ENCODE measurements at regions not wholly inside any gene's neighbourhood (a gene's known extent, or its start where the extent isn't known, plus 50 kb on each side); places are given as distances from the start of the nearest gene placed in this dataset.

- ATAC-seq (no peak), DNase-seq (no peak)
- intact Hi-C loops (cut with DNase I, micrococcal nuclease): no loop called here
These were observed 197.1 kb upstream of the TLE3 start for GRCh38 chr15:70294731-70295305.

GRCh38 chr15:70293591-70294470 lies 196.1 kb upstream of the TLE3 start:
- ATAC-seq: no peak
- no peak for DNase-seq
- intact Hi-C loops (cut with DNase I, micrococcal nuclease): no loop called here

- DNase-seq (no peak), ATAC-seq (no peak)
- intact Hi-C loops (cut with DNase I, micrococcal nuclease): no loop called here
These were observed 195.4 kb upstream of the TLE3 start for GRCh38 chr15:70293138-70293537.

- ATAC-seq: no peak
- DNase-seq: no peak
- intact Hi-C loops (cut with DNase I, micrococcal nuclease): no loop called here
These were observed 194.5 kb upstream of the TLE3 start for GRCh38 chr15:70292076-70292760.

GRCh38 chr15:70291305-70292075 lies 193.8 kb upstream of the TLE3 start:
- intact Hi-C loops (cut with DNase I, micrococcal nuclease): no loop called here
- ATAC-seq: no peak
- no peak for DNase-seq

GRCh38 chr15:70290708-70291107 lies 193.0 kb upstream of the TLE3 start:
- no peak for DNase-seq
- intact Hi-C loops (cut with DNase I, micrococcal nuclease): no loop called here
- ATAC-seq: no peak

GRCh38 chr15:70289191-70289955 lies 191.7 kb upstream of the TLE3 start:
- DNase-seq: no peak
- intact Hi-C loops (cut with DNase I, micrococcal nuclease): no loop called here
- ATAC-seq: no peak

- no peak for DNase-seq
- ATAC-seq: no peak
- intact Hi-C loops (cut with DNase I, micrococcal nuclease): no loop called here
These were observed 188.5 kb upstream of the TLE3 start for GRCh38 chr15:70286113-70286806.

- no peak for DNase-seq
- intact Hi-C loops (cut with DNase I, micrococcal nuclease): no loop called here
- no peak for ATAC-seq
These were observed 186.9 kb upstream of the TLE3 start for GRCh38 chr15:70284438-70285214.

- no peak for ATAC-seq
- intact Hi-C loops (cut with DNase I, micrococcal nuclease): no loop called here
These were observed 185.8 kb upstream of the TLE3 start for GRCh38 chr15:70283511-70283910.

GRCh38 chr15:70281811-70282307 lies 184.1 kb upstream of the TLE3 start:
- intact Hi-C loops (cut with DNase I, micrococcal nuclease): no loop called here
- ATAC-seq: no peak
- no peak for DNase-seq

More at GRCh38 chr15:70283511-70283910, 185.8 kb upstream of the TLE3 start:
- no peak for DNase-seq

GRCh38 chr15:70281261-70281810 lies 183.6 kb upstream of the TLE3 start:
- intact Hi-C loops (cut with DNase I, micrococcal nuclease): no loop called here
- ATAC-seq (no peak), DNase-seq (no peak)

GRCh38 chr15:70280781-70281180 lies 183.1 kb upstream of the TLE3 start:
- DNase-seq: no peak
- intact Hi-C loops (cut with DNase I, micrococcal nuclease): no loop called here
- no peak for ATAC-seq

- no peak for ATAC-seq
- no peak for DNase-seq
- intact Hi-C loops (cut with DNase I, micrococcal nuclease): no loop called here
These were observed 181.4 kb upstream of the TLE3 start for GRCh38 chr15:70279096-70279495.

GRCh38 chr15:70278644-70279043 lies 180.9 kb upstream of the TLE3 start:
- intact Hi-C loops (cut with DNase I, micrococcal nuclease): no loop called here
- no peak for DNase-seq
- no peak for ATAC-seq

- ATAC-seq (no peak), DNase-seq (no peak)
- intact Hi-C loops (cut with DNase I, micrococcal nuclease): no loop called here
These were observed 179.8 kb upstream of the TLE3 start for GRCh38 chr15:70277556-70277955.

- ATAC-seq (no peak), DNase-seq (no peak)
- intact Hi-C loops (cut with DNase I, micrococcal nuclease): no loop called here
These were observed 178.7 kb upstream of the TLE3 start for GRCh38 chr15:70276401-70276800.

Data from left colon (tissue), 2 donors.